PC-9 (cell line): ENCODE measurements at regions not wholly inside any gene's neighbourhood (a gene's known extent, or its start where the extent isn't known, plus 50 kb on each side); places are given as distances from the start of the nearest gene placed in this dataset.

Experiments used
- BruUV-seq: library from RNA; stranded (reverse); fragments of 400-500 nt; replicated peaks from 2 replicates; lab custom pipeline; 2021; lab: Mats Ljungman, UMichigan
- CTCF ChIA-PET: fragments of 300-600 bp; sonication (Branson Sonifier 250); formaldehyde crosslinking; loops from one replicate; lab custom pipeline; 2022; ENCODE audit warnings: antibody characterized with exemption; lab: Charles Lee
- POLR2A ChIA-PET: fragments of 300-600 bp; sonication (Branson Sonifier 250); formaldehyde crosslinking; loops from one replicate; lab custom pipeline; 2022; ENCODE audit warnings: antibody characterized with exemption; ENCODE audit not compliant: unreplicated experiment; lab: Charles Lee
- DNase-seq, 2 experiments: peaks; one replicate each; pipeline versions ENCODE4 v3.0.0 to v3.0.0-alpha.2; 2015 to 2022; ENCODE audit warnings: mixed read lengths in 1 of 2
- H2AFZ ChIP-seq: fragments of 200-600 bp; sonication (generic); 2 replicates; pipeline ENCODE4 v1.8.1; 2017; ENCODE audit warnings: antibody characterized with exemption
- H3F3A ChIP-seq: fragments of 200-600 bp; sonication (generic); 2 replicates; pipeline ENCODE4 v1.8.1; 2017; ENCODE audit warnings: antibody characterized with exemption, mild to moderate bottlenecking, low read depth; ENCODE audit not compliant: insufficient read depth
- H3K27ac ChIP-seq: fragments of 200-600 bp; sonication (generic); 2 replicates; pipeline ENCODE4 v1.6.1; 2016; ENCODE audit warnings: mixed run types
- H3K27me3 ChIP-seq: fragments of 200-600 bp; sonication (generic); 2 replicates; pipeline ENCODE4 v1.6.1; 2016; ENCODE audit warnings: low read depth, mixed run types; ENCODE audit not compliant: insufficient read depth
- H3K36me3 ChIP-seq: fragments of 200-600 bp; sonication (generic); 2 replicates; pipeline ENCODE4 v1.6.1; 2016; ENCODE audit warnings: low read depth, mixed run types
- H3K4me1 ChIP-seq: fragments of 200-600 bp; sonication (generic); replicated peaks from 2 replicates; pipeline ENCODE4 v1.6.1; 2016; ENCODE audit warnings: mixed run types; ENCODE audit not compliant: insufficient read depth
- H3K4me2 ChIP-seq: fragments of 200-600 bp; sonication (generic); 2 replicates; pipeline ENCODE4 v1.6.1; 2017; ENCODE audit warnings: mixed run types
- H3K4me3 ChIP-seq: fragments of 200-600 bp; sonication (generic); 2 replicates; pipeline ENCODE4 v1.6.1; 2016; ENCODE audit warnings: mixed run types
- H3K79me2 ChIP-seq: fragments of 200-600 bp; sonication (generic); 2 replicates; pipeline ENCODE4 v1.6.1; 2017; ENCODE audit warnings: low read depth, mixed run types
- H3K9me2 ChIP-seq: fragments of 200-600 bp; sonication (generic); 2 replicates; pipeline ENCODE4 v1.8.1; 2017; ENCODE audit warnings: mild to moderate bottlenecking; ENCODE audit not compliant: insufficient read depth
- H3K9me3 ChIP-seq: fragments of 200-600 bp; sonication (generic); 2 replicates; pipeline ENCODE4 v1.8.1; 2016; ENCODE audit warnings: low read depth; ENCODE audit not compliant: insufficient read depth
- H4K20me1 ChIP-seq: fragments of 200-600 bp; sonication (generic); 2 replicates; pipeline ENCODE4 v1.8.1; 2017; ENCODE audit not compliant: insufficient read depth
- CTCF ChIP-seq: fragments of 200-600 bp; sonication (generic); conservative IDR thresholded peaks from 2 replicates; pipeline ENCODE4 v1.6.1; 2017; ENCODE audit warnings: mixed run types, antibody characterized with exemption, mild to moderate bottlenecking, moderate library complexity
- EZH2 ChIP-seq: fragments of 200-600 bp; sonication (generic); IDR thresholded peaks from 2 replicates; pipeline ENCODE4 v1.8.0; 2017; ENCODE audit warnings: antibody characterized with exemption, low read depth
- intact Hi-C: fragments of 100-400 bp; cut with micrococcal nuclease; formaldehyde crosslinking; loops from one replicate; pipeline ENCODE4 v1.10.0; 2022; ENCODE audit not compliant: unreplicated experiment

- Histone ChIP-seq H3K4me2 (no peak overlapping the region), H3K36me3 (no peaks in the 10 kb centered on the region), H3K9me3 (no peaks in the 10 kb centered on the region), H3K27me3 (no peaks in the 10 kb centered on the region), H4K20me1 (no peaks in the 10 kb centered on the region), H3K4me1 (no peaks in the 10 kb centered on the region), H3F3A (no peaks in the 10 kb centered on the region), H3K4me3 (no peak overlapping the region), H2AFZ (no peak overlapping the region), H3K27ac (no peak overlapping the region), H3K79me2 (no peaks in the 10 kb centered on the region), H3K9me2 (no peaks in the 10 kb centered on the region; the same call in 1 of the 2 replicates)
- ChIA-PET CTCF (no interaction called here), POLR2A (no interaction called here)
- no TSS peak for BruUV-seq
- TF ChIP-seq CTCF (no peak), EZH2 (no peak)
- no peak for DNase-seq
- intact Hi-C loops = no loop called here
Measured at GRCh38 chr9:115300116-115300515, 182.2 kb upstream of the TNC start.

- Histone ChIP-seq H2AFZ (no peak overlapping the region), H4K20me1 (no peaks in the 10 kb centered on the region), H3F3A (no peaks in the 10 kb centered on the region), H3K4me3 (no peak overlapping the region), H3K9me3 (no peaks in the 10 kb centered on the region), H3K36me3 (no peaks in the 10 kb centered on the region), H3K4me2 (no peak overlapping the region), H3K4me1 (no peaks in the 10 kb centered on the region), H3K9me2 (no peaks in the 10 kb centered on the region; the same call in 1 of the 2 replicates), H3K79me2 (no peaks in the 10 kb centered on the region), H3K27me3 (no peaks in the 10 kb centered on the region), H3K27ac (no peak overlapping the region)
- ChIA-PET CTCF (no interaction called here), POLR2A (no interaction called here)
- TF ChIP-seq CTCF (no peak), EZH2 (no peak)
- intact Hi-C loops = no loop called here
- DNase-seq = no peak
- BruUV-seq = no TSS peak
Measured at GRCh38 chr9:115300874-115301273, 182.9 kb upstream of the TNC start.

- intact Hi-C loops = no loop called here
- Histone ChIP-seq H3K27ac (no peak overlapping the region), H3K27me3 (no peaks in the 10 kb centered on the region), H4K20me1 (no peaks in the 10 kb centered on the region), H3K4me1 (no peaks in the 10 kb centered on the region), H2AFZ (no peak overlapping the region), H3K9me3 (no peaks in the 10 kb centered on the region), H3K4me3 (no peak overlapping the region), H3K9me2 (no peaks in the 10 kb centered on the region; the same call in 1 of the 2 replicates), H3K4me2 (no peak overlapping the region), H3K79me2 (no peaks in the 10 kb centered on the region), H3F3A (no peaks in the 10 kb centered on the region), H3K36me3 (no peaks in the 10 kb centered on the region)
- CTCF ChIA-PET = no interaction called here
- POLR2A ChIA-PET = interaction anchor here (0.6 kb wide), 1 partner anchor 13 kb away, joined by 10 read pairs; no protein-coding TSS in a partner anchor
- TF ChIP-seq EZH2 = no peak
- no peak for TF ChIP-seq CTCF
- DNase-seq = no peak
- no TSS peak for BruUV-seq
Measured at GRCh38 chr9:115301581-115301980, 183.6 kb upstream of the TNC start.
